Pancreas (tissue), 10 donors: ENCODE measurements at regions not wholly inside any gene's neighbourhood (a gene's known extent, or its start where the extent isn't known, plus 50 kb on each side); places are given as distances from the start of the nearest gene placed in this dataset.

Source experiments
- ATAC-seq, 4 donors: fragments of 200-7000 bp; cut with Tn5 transposase; one replicate each; pipeline versions ENCODE4 v1.8.0 to v1.9.1; 2020; ENCODE audit warnings: mild to moderate bottlenecking in 4 of 4, moderate library complexity in 4 of 4
- DNase-seq, 6 donors: peaks; one replicate each; pipeline ENCODE4 v3.0.0-alpha.2; 2020
- FAIRE-seq: peaks from 2 replicates; lab custom pipeline; 2012; peaks lifted over from hg19 to GRCh38; lab: Jason Lieb, UNC
- H3K27ac ChIP-seq, 4 donors: fragments of 200-600 bp; sonication (generic); 1 replicate in 3 of 4; 2 replicates in 1 of 4; pipeline versions ENCODE4 v1.5.0 to v1.8.0; 2020
- H3K27me3 ChIP-seq, 4 donors: fragments of 200-600 bp; one replicate each; pipeline ENCODE4 v1.8.0; 2021
- H3K36me3 ChIP-seq, 3 donors: fragments of 200-600 bp; sonication (generic) in 1 of 3; one replicate each; pipeline versions ENCODE4 v1.5.0 to v1.8.0; 2020 to 2021
- H3K4me1 ChIP-seq, 3 donors: fragments of 200-600 bp; one replicate each; pipeline ENCODE4 v1.8.0; 2021
- H3K4me3 ChIP-seq, 4 donors: fragments of 200-600 bp; sonication (generic) in 2 of 4; one replicate each; pipeline versions ENCODE4 v1.5.0 to v1.8.0; 2020 to 2021
- H3K9me3 ChIP-seq, 4 donors: fragments of 200-600 bp; one replicate each; pipeline ENCODE4 v1.8.0; 2021
- WGBS, 2 donors: extraction: QIAGEN DNeasy Blood & Tissue Kit; methylation state at CpG; one replicate each; pipeline ENCODE4 v1.1.7; 2013; 5-methylcytosine and 5-hydroxymethylcytosine counted together
- intact Hi-C, 3 donors: fragments of 100-400 bp; cut with DNase I; formaldehyde crosslinking; loops; one replicate each; pipeline versions ENCODE4 v1.11.1 to v1.14.2; 2022
- TF ChIP-seq, protein P1 (sequence below), 4 donors: fragments of 200-600 bp; sonication (generic) in 3 of 4; IDR thresholded peaks; one replicate each; pipeline versions ENCODE4 v1.5.0 to v1.8.0; 2021; ENCODE audit warnings: antibody characterized with exemption in 4 of 4
- donor health status: healthy with polysubstance abuse.
- donor health status: DM: no; HTN: no; CAD: no; lungs with moderate emphysema.
- donor health status: DM: no; HTN: no; CAD: no.
- donor health status: control.
- donor health status: control.
- donor health status: Bipolar disorder and iron deficiency.
- donor health status: DM: yes; HTN: yes; CAD: no.
- donor health status: DM: no; HTN: no; CAD: no.
- donor health status: DM: no; HTN: no; CAD: no.
- donor health status: DM: yes; HTN: yes; CAD: no.

DNA sequence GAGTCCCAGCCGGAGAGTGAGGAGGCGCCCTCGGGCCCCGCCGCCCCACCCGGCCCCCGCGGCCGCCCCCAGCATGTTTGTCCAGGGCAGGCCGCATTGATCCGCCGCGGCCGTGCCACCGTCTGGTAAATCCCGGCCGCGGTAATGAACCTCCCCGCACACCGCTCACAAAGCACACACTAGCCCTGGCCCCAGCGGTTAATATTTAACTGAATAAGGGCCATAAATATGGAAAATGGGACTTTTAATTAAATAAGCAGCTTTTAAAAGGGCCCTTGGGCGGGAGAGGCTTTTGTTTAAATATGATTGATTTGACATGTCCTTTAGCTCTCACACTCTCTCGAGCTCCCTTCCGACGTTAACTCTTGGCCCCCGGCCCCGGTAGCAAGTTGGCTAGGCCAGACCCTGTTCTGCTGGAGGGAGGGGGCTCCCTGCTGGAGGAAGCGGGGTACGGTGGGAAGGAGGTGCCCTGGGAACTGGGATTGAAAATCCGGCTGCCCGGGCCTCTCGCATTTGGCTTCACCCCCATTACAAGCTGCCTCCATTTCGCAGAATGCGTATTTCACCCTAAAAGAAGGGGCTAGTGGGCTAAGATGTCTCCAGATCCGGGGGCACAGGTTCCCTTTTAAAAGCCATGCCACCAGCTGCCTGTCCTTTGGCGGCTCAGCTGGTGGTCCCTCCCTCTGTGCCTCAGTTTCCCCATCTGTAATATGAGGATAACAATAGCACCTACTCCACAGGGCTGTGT is 199.8 kb downstream of the RBM19 start:
- 18% methylated on average over 36 of the region's 36 CpGs for WGBS, 2 donors
- peak in 3 of 4 donors; percentile 70 to 79 (median 71) for ATAC-seq
- H3K27ac ChIP-seq: no peak overlapping the region
- intact Hi-C loops: no loop called here
- H3K27me3 ChIP-seq: peaks cover 0 to 10% (median 0%) of the 10 kb centered on the region in 4 donors
- no peak overlapping the region for H3K4me3 ChIP-seq
- H3K4me1 ChIP-seq: no peaks in the 10 kb centered on the region
- no peaks in the 10 kb centered on the region for H3K36me3 ChIP-seq
- no peaks in the 10 kb centered on the region for H3K9me3 ChIP-seq
- TF ChIP-seq, protein P1, sequence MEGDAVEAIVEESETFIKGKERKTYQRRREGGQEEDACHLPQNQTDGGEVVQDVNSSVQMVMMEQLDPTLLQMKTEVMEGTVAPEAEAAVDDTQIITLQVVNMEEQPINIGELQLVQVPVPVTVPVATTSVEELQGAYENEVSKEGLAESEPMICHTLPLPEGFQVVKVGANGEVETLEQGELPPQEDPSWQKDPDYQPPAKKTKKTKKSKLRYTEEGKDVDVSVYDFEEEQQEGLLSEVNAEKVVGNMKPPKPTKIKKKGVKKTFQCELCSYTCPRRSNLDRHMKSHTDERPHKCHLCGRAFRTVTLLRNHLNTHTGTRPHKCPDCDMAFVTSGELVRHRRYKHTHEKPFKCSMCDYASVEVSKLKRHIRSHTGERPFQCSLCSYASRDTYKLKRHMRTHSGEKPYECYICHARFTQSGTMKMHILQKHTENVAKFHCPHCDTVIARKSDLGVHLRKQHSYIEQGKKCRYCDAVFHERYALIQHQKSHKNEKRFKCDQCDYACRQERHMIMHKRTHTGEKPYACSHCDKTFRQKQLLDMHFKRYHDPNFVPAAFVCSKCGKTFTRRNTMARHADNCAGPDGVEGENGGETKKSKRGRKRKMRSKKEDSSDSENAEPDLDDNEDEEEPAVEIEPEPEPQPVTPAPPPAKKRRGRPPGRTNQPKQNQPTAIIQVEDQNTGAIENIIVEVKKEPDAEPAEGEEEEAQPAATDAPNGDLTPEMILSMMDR (IDR thresholded peaks at IDR 0.05): no peak
- FAIRE-seq: no peak
- DNase-seq: peak in 1 of 6 donors; percentile 60

DNA sequence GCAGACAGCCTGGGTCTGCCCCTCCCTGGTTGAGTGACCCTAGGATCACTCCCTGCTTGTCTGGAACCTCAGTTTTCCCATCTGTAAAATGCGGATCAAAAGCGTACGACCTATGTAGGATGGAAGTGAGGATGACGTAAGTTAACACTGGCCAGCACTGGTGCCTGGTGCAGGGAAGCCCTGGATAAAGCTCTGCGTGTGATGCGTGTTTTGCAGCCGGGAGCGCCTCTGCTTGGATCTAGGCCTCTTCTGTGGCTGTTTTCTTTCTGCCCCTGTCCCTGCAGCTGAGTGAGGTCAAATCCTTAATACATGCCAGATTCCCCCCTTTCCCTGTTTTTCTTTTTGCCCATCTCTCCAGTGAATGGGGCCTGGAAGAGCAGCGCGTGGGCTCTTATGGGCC is 201.5 kb downstream of the RBM19 start:
- no peak overlapping the region for H3K27ac ChIP-seq
- DNase-seq (no peak), ATAC-seq (no peak), FAIRE-seq (no peak)
- H3K27me3 ChIP-seq: peaks cover 0 to 10% (median 0%) of the 10 kb centered on the region in 4 donors
- no peaks in the 10 kb centered on the region for H3K4me1 ChIP-seq
- no peak overlapping the region for H3K4me3 ChIP-seq
- H3K36me3 ChIP-seq: no peaks in the 10 kb centered on the region
- 77 to 81% methylated on average over 10 of the region's 10 CpGs for WGBS, 2 donors
- TF ChIP-seq, protein P1 (IDR thresholded peaks at IDR 0.05): no peak
- intact Hi-C loops: no loop called here
- H3K9me3 ChIP-seq: no peaks in the 10 kb centered on the region

DNA sequence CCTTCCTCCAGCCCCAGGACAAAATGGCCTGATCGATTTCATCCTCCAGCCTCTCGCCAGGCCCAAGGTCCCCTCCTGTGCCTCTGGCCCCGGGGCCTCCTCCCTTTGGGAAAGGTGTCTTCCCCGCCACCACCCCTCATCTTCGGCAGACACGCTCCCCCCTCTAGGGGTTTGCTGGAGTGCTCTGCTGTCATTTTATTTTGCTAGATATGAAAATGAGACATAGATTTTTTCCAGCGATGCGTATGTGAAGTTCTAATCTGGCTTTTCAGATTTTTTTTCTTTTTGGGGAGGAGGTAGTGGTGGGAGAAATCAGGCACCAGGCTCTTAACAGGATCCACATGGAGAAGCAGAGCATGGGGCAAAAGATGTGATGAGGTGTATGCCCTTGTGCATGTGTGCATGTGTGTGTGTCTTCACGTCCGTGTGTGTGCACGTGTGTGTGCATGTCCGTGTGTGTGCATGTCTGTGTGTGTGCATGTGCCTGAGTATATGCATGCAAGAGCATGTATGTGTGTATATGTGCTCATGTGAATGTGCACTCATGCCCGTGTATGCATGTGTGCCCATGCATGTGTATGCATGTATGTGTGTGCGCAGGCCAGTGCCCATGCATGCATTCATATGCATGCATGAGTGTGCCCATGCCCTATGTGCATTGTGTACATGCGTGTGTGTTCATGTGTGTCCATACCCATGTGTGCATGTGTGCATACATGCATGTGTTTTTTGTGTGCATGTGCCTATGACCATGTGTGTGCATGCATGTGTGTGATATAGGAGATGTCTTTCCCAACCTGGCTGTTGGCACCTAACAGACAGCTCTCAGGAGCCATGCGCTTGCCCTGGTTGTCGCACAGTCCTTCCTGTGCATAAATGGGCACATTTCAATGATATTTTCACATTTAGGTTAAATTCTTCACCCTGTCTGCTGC is 203.0 kb downstream of the RBM19 start:
- Histone ChIP-seq H3K4me1 (no peaks in the 10 kb centered on the region), H3K27me3 (peaks cover 0 to 16% (median 0%) of the 10 kb centered on the region in 4 donors), H3K27ac (no peak overlapping the region), H3K36me3 (no peaks in the 10 kb centered on the region), H3K9me3 (no peaks in the 10 kb centered on the region), H3K4me3 (no peak overlapping the region)
- no peak for DNase-seq
- no peak for FAIRE-seq
- 38 to 45% methylated on average over 17 of the region's 17 CpGs for WGBS, 2 donors
- ATAC-seq: no peak
- intact Hi-C loops: no loop called here
- TF ChIP-seq, protein P1 (IDR thresholded peaks at IDR 0.05): no peak

DNA sequence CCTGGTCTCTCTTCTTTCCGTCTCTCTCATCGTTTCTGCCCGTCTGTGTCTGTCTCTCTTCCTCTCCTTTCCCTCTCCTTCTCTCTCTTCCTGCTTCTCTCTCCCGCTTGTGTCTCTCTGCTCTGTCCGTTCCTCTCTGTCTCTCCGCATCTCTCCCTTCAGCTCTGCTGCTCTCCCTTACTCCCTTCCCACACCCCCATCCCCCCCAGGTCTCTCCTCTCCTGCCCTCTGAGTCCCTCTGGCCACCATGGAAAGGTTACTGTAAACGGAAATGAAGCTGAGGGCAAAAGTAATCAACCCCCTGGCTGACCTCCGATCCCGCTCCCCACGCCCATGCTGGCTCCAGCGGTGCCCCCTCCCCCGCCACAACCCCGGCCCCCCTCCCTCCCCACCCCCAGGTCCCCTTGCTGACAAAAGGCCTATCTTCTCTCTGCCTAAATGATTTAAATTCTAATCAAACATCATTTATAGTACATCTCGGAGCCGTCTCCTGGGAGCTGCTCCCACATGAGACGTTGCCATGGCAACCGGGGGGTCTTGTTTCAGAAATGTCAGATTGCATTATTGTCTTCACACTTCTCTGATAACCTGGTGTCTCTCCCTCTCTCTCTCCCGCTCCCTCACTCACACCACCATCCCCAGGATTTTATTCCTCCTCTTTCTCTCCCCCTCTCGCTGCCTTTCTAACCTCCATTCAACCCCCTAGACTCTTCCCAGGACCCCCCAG is 203.8 kb downstream of the RBM19 start:
- Histone ChIP-seq H3K4me1 (no peaks in the 10 kb centered on the region), H3K27me3 (peaks cover 0 to 16% (median 0%) of the 10 kb centered on the region in 4 donors), H3K4me3 (no peak overlapping the region), H3K27ac (no peak overlapping the region), H3K36me3 (no peaks in the 10 kb centered on the region), H3K9me3 (no peaks in the 10 kb centered on the region)
- TF ChIP-seq, protein P1 (IDR thresholded peaks at IDR 0.05): no peak
- no peak for FAIRE-seq
- intact Hi-C loops: no loop called here
- 7 to 8% methylated on average over 19 of the region's 19 CpGs for WGBS, 2 donors
- DNase-seq: no peak
- ATAC-seq: no peak
